H1 (cell line): ENCODE measurements at regions not wholly inside any gene's neighbourhood (a gene's known extent, or its start where the extent isn't known, plus 50 kb on each side); places are given as distances from the start of the nearest gene placed in this dataset.

Source experiments
- CEBPB ChIP-seq: IDR thresholded peaks from 2 replicates; pipeline ENCODE4 v1.6.1; 2012; ENCODE audit warnings: low read depth, low read length
- CHD7 ChIP-seq: fragments of 300-600 bp; sonication (generic); IDR thresholded peaks from 2 replicates; pipeline ENCODE4 v1.7.1; 2012; ENCODE audit warnings: low read length, moderate library complexity, mild to moderate bottlenecking, inconsistent platforms; ENCODE audit not compliant: insufficient replicate concordance
- CTBP2 ChIP-seq: IDR thresholded peaks from 2 replicates; pipeline ENCODE4 v1.7.0; 2011; ENCODE audit warnings: borderline replicate concordance, mild to moderate bottlenecking, moderate library complexity, mixed read lengths, low read length; ENCODE audit not compliant: insufficient read depth, insufficient read length
- HDAC6 ChIP-seq: IDR thresholded peaks from one replicate; pipeline ENCODE4 v1.7.1; 2012; ENCODE audit warnings: low read depth, mild to moderate bottlenecking, inconsistent platforms, low read length, moderate library complexity
- SIN3A ChIP-seq, 2 experiments: IDR thresholded peaks in 1 of 2; conservative IDR thresholded peaks in 1 of 2; 2 replicates each; pipeline ENCODE4 v1.6.1; 2011 to 2012; ENCODE audit warnings: low read length in 2 of 2, improper control_type of control experiment in 1 of 2, low read depth in 1 of 2, mild to moderate bottlenecking in 1 of 2
- SIRT6 ChIP-seq: IDR thresholded peaks from one replicate; pipeline ENCODE4 v1.7.1; 2012; ENCODE audit warnings: low read length, inconsistent platforms
- TAF1 ChIP-seq: IDR thresholded peaks from 2 replicates; pipeline ENCODE4 v1.6.1; 2011; ENCODE audit warnings: mild to moderate bottlenecking, low read depth, low read length
- YY1 ChIP-seq: IDR thresholded peaks from 2 replicates; pipeline ENCODE4 v1.6.1; 2011; ENCODE audit warnings: low read depth, mild to moderate bottlenecking, low read length
- TF ChIP-seq, protein P1 (sequence below), 3 experiments: IDR thresholded peaks; 1 replicate in 2 of 3; 2 replicates in 1 of 3; pipeline versions ENCODE4 v1.5.1 to v1.6.1; 2011; ENCODE audit warnings: low read length in 3 of 3, mild to moderate bottlenecking in 3 of 3, inconsistent platforms in 2 of 3, low read depth in 1 of 3, moderate library complexity in 1 of 3; ENCODE audit not compliant: insufficient read depth in 1 of 3; ENCODE audit errors: control extremely low read depth in 1 of 3

DNA sequence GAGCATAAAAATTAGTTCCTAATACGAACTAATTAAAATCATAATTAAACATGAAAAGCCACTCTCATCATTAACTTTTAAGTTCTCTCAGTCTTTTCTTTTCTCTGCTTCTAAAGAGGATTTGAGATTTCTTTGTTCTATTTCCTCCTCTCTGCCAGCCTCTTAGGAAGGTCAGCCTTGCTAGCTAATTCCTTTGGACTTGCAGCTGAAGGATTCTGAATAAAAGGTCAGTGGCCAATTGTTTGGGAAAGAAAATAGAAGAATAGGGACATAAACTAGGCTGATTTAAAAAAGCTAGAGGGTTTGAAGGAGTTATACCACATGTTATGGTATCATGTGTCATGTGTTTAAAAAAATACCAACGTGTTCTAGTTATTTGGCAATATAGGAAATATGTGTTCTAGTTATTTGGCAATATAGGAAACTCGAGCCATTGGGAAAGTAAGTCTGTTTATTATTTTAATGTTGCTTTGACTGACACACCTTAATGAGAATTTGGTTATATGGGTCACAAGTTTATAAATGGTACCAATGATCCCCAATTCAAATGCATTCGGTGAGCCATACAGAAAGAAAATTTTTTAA is 1668.7 kb upstream of the PCDH7 start (continued):
- no peak for TF ChIP-seq CHD7
- TF ChIP-seq SIN3A (conservative IDR thresholded peaks at IDR 0.05 in 1 of 2, IDR thresholded peaks at IDR 0.05 in 1 of 2; ENCODE audit: low read depth in 1 of 2, low read length in 2 of 2), result no peak
- no peak for TF ChIP-seq TAF1
- no peak for TF ChIP-seq CEBPB
- TF ChIP-seq HDAC6, result no peak
- TF ChIP-seq, protein P1, sequence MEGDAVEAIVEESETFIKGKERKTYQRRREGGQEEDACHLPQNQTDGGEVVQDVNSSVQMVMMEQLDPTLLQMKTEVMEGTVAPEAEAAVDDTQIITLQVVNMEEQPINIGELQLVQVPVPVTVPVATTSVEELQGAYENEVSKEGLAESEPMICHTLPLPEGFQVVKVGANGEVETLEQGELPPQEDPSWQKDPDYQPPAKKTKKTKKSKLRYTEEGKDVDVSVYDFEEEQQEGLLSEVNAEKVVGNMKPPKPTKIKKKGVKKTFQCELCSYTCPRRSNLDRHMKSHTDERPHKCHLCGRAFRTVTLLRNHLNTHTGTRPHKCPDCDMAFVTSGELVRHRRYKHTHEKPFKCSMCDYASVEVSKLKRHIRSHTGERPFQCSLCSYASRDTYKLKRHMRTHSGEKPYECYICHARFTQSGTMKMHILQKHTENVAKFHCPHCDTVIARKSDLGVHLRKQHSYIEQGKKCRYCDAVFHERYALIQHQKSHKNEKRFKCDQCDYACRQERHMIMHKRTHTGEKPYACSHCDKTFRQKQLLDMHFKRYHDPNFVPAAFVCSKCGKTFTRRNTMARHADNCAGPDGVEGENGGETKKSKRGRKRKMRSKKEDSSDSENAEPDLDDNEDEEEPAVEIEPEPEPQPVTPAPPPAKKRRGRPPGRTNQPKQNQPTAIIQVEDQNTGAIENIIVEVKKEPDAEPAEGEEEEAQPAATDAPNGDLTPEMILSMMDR (IDR thresholded peaks at IDR 0.05; ENCODE audit: control extremely low read depth in 1 of 3, insufficient read depth in 1 of 3, low read depth in 1 of 3, low read length in 3 of 3), result no peak
- TF ChIP-seq CTBP2, result no peak
- TF ChIP-seq YY1, result no peak
- TF ChIP-seq SIRT6, result no peak
